NCI-H1694 treated with DMSO at 0.1 percent for 48 hours (cell line): ENCODE measurements at regions not wholly inside any gene's neighbourhood (a gene's known extent, or its start where the extent isn't known, plus 50 kb on each side); places are given as distances from the start of the nearest gene placed in this dataset.

ENCODE experiments used
- DNase-seq: peaks from one replicate; lab custom pipeline; 2025; lab: John Stamatoyannopoulos, UW

- DNase-seq = no peak
Measured at GRCh38 chr2:239765076-239765845, 259.9 kb downstream of the NDUFA10 start.

DNA sequence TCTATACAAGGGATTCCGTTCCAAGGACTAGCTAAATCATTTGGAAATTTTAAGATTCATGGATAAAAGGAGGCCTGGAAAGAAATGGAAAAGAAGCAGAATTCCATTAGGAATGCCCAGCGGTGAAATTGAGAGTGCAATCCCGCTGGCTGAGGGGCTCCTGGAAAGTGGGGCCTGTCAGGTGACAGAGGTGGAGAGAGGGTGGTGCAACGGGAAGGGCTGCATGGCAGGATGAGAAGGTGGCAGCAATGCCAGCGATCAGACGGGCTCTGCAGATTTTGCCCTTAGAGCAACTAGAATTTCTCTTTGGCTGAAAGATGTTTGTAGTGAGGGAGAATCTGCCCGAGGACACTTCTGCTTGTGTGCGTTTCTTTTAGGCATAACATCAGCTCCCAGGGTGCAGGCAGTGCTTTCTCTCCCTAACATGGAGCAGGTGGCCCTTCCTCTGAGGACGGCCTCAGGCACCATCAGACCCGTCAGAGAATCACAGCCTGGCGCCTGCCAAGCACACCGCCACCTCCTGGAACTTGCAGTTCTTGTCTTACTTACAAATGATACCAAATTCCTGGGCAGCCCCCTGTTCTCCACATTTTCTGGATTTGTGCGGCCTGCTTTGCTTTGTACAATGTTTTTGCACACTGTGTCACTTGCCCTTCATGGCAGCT is 261.6 kb downstream of the NDUFA10 start:
- DNase-seq = peak; percentile 47

GRCh38 chr2:239762655-239763269 is 262.4 kb downstream of the NDUFA10 start:
- no peak for DNase-seq

DNA sequence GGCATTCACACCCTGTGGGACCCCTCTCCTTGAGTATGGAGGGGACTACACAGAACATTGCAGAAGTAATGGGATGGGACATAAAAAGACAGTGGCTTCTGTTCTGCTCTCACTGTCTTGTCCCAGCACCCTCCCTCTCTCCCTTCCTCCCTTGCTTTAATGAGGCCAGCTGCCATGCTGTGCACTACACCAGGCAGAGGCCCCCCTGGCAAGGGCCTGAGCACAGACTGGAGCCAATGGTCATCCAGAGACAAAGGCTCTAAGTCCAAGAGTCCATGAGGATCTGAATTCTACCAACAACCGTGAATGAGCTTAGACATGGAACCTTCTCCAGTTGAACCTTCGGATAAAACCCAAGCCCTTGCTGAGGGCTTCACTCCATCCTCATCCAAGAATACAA is 263.0 kb downstream of the NDUFA10 start:
- DNase-seq = no peak

GRCh38 chr2:239760596-239760995 is 264.5 kb downstream of the NDUFA10 start:
- DNase-seq = no peak

- no peak for DNase-seq
Measured at GRCh38 chr2:239758279-239758877, 266.8 kb downstream of the NDUFA10 start.

DNA sequence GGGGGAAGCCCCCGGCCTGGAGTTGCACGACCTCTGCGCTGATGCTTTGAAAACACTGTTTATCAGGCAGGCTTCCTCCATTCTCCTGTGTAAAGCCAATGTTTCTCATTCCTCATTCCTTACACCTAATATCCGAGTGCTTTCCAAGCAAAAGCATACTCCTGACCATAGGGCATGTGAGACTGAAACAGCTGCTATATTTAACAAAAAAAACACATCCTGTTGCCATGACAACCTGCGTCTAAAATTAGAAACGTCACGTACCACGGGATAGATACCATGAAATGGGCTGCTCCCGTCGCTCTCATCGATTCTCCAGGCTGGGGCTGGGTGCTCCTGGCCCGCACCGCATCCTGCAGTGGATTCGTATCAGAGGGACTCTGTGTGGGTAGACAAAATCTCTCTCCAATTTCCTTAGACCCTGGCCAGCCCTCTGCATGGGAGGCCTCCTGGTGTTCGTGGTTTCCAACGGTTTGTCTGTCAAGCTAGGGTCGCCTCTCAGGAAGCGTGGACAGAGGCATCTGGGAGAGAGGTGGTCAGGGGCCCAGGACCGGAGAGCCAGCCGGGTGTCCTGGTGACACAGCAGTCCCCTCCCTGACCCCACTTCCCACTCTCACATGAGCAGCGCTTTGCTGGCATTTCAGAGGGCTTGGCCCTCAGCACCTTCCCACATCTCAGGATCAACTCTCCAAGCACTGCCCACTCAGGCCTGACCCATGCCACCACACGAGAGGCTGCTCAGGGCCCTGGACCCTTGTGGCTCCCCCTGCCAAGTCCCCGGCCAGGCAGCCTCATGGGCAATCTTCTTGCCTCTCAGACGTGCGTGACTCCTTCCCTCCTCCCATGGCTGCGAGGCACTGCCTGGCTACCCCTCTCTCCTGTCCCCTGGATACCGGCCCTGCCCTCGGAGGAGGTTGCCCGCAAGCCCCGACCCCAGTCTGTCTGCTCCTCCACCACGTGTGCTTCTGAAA is 268.1 kb downstream of the NDUFA10 start:
- no peak for DNase-seq

GRCh38 chr2:239756031-239756789 is 268.9 kb downstream of the NDUFA10 start:
- DNase-seq = no peak

GRCh38 chr2:239753401-239753837 is 271.7 kb downstream of the NDUFA10 start:
- DNase-seq = no peak

DNA sequence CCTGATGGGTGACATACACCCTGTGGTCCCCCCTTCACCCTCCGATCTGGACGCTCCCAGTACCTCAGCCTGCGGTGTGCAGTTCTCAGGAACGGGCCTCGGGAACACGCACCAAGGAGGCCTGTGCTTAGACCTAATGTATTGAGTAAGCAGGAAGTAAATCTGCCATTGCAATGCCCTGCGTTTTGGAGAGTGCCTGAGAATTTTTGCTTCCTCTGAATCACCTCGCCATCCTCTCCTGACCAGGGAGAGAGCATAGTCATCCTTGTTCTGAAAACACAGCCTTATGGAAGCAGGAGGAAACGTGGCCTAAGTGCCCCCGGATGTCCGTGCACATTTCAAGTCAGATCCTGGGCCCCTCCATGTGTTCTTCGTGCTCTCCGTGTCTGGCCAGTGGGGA is 272.2 kb downstream of the NDUFA10 start:
- no peak for DNase-seq

- no peak for DNase-seq
Measured at GRCh38 chr2:239751679-239752355, 273.3 kb downstream of the NDUFA10 start.

DNA sequence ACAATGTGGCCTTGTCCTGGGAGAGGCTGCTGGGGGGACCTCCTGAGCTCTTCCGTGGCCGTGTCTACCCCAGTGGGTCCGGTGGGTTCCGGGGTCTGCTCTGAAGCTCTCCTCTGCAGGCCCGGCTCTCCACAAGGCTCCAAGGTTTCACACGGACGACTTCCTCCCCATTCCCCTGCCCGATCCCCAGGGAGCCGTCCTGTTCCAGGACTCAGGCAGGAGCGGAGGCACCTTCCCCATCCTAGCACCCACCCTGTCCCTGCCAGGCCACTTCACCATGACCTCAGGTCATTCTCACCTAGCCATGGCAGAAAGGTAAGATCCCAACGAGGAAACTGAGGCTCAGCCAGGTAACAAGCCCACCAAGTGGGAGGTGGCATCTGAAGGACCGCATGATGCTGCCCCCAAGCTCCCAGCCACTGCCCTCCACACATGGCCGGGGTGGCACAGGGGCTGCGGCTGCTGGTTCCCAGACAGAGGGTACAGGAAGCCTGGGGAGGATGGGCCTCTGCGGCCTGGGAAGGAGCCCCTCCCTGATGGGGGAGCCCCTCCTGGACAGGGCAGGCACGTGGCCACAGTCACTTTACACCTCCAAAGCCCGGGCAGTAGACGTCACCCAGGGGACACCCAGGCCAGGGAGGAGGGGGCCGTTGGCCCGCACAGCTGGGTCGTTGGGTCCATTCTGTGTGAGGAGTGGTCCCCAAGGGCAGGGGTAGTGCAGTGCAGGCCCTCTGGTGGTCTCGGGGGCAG is 274.0 kb downstream of the NDUFA10 start:
- no peak for DNase-seq

DNA sequence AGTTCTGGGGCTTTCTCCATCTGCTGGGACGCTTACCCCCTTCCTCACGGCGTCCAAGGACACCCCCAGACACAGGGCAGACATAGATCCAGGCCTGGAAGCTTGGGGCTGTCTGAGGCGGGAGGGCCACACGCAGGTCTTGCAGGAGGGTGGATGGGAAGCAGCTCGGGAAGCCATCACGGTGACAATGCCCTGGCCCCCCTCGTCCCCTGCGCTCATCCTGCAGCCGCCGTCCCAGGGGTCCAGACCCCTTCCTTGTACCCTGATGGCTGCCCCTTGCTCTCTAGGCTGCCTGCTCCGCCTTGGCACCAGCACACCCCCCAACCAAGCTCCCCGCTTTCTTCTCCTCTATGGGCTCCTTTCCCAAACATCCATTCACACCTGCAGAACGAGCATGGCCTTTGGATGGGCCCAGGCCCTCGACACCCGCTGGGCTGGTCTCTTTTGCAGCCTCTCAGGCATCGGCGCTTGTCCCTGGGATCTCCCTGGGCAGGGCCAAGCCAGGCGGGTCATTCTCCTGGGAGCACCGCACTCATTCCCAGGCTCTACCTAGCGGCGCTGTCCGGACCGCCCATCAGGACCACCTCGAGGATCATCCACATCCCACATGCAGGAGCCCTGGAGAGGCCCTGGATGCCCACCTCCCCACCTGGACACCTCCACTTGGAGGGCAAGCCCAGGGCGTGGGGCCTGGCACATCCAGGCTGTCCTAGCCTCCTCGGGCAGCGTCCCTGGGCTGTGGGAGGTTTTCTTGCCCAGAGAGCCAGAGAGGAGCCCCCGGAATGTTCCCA is 274.9 kb downstream of the NDUFA10 start:
- no peak for DNase-seq

- DNase-seq = no peak
Measured at GRCh38 chr2:239749272-239749873, 275.8 kb downstream of the NDUFA10 start.

- no peak for DNase-seq
Measured at GRCh38 chr2:239748811-239749210, 276.3 kb downstream of the NDUFA10 start.

DNA sequence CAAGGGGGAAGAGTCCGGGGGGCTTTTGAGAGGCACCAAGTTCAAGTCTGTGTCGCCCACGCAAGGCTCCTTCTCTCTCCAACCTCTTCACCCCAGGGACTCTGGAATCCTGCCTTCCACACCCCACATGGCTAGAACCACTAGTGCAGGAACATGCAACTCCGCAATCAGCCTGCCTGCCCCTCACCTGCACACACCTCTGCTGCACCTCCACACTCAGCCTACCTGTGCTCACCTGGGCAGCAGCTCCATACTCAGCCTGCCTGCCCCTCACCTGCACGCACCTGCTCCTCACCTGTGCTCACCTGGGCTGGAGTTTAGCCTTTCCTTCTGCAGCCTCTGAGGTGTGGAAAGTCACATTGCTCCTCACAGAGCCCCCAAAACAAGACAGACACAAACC is 277.4 kb downstream of the NDUFA10 start:
- DNase-seq = no peak

- DNase-seq = no peak
Measured at GRCh38 chr2:239747274-239747673, 277.9 kb downstream of the NDUFA10 start.

- no peak for DNase-seq
Measured at GRCh38 chr2:239746559-239747246, 278.4 kb downstream of the NDUFA10 start.
